Stimulated activated CD4-positive, alpha-beta T cell treated with anti-CD3 and anti-CD28 coated beads, Interleukin-4, amount 100 ng/mL, for 4 hours (primary cell): ENCODE measurements at regions not wholly inside any gene's neighbourhood (a gene's known extent, or its start where the extent isn't known, plus 50 kb on each side); places are given as distances from the start of the nearest gene placed in this dataset.

Source experiments
- DNase-seq, 2 experiments: peaks; one replicate each; pipeline ENCODE4 v3.0.0-alpha.2; 2020

DNA sequence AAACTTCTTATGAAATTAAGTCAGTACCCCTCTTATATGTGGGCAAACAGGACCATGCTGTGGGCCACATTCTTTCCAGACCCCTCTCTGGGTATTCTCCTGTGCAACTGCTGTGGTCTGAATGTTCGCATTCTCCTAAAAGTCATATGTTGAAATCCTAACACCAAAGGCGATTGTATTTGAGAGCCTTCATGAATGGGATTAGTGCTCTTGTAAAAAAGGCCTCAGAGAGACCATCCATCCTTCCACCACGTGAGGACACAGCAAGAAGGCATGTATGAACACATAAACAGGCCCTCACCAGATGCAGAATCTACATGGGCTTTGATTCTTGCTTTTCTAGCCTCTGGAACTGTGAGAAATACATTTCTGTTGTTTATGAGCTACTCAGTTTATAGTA is 68.0 kb upstream of the NAALADL2 start:
- DNase-seq, result no peak

GRCh38 chr3:174792864-174793263 is 66.3 kb upstream of the NAALADL2 start:
- DNase-seq, result no peak
